ENCODE measurements at regions not wholly inside any gene's neighbourhood (a gene's known extent, or its start where the extent isn't known, plus 50 kb on each side); places are given as distances from the start of the nearest gene placed in this dataset.

GRCh38 chr6:85298553-85298952 is 151.3 kb upstream of the NT5E start:
- H3K4me1 ChIP-seq (ENCODE audit: control insufficient read depth in 4 of 4, insufficient read depth in 4 of 4, low read length in 3 of 4), result no peaks in the 10 kb centered on the region
- no peak for DNase-seq (ENCODE audit: low spot score)
- H3K4me3 ChIP-seq (ENCODE audit: low read depth in 1 of 3, low read length in 3 of 3), result no peak overlapping the region
- WGBS, result 44% methylated on average over 3 of the region's 3 CpGs
- H3K27me3 ChIP-seq (ENCODE audit: control insufficient read depth in 4 of 4, insufficient read depth in 4 of 4, low read length in 3 of 4), result no peaks in the 10 kb centered on the region
- TF ChIP-seq RXRA (IDR thresholded peaks at IDR 0.05), result no peak
- TF ChIP-seq FOXA2 (IDR thresholded peaks at IDR 0.05), result no peak
- no peak for TF ChIP-seq EGR1 (IDR thresholded peaks at IDR 0.05; ENCODE audit: low read depth in 2 of 2)
- TF ChIP-seq CTCF (IDR thresholded peaks at IDR 0.05; ENCODE audit: low read depth, low read length, missing input control), result no peak
- no peaks in the 10 kb centered on the region for H3K36me3 ChIP-seq (ENCODE audit: control insufficient read depth in 4 of 4, insufficient read depth in 3 of 4, low read depth in 1 of 4, low read length in 3 of 4)
- no peaks in the 10 kb centered on the region for H3K9me3 ChIP-seq (ENCODE audit: control insufficient read depth in 4 of 4, low read length in 3 of 4)
- H3K9ac ChIP-seq (ENCODE audit: low read depth in 1 of 2, low read length in 2 of 2), result no peak overlapping the region
- no peak overlapping the region for H3K27ac ChIP-seq (ENCODE audit: low read depth in 1 of 2, low read length in 2 of 2)

GRCh38 chr6:85291326-85291725 is 158.6 kb upstream of the NT5E start:
- H3K27ac ChIP-seq (ENCODE audit: low read depth in 1 of 2, low read length in 2 of 2), result no peak overlapping the region
- H3K4me1 ChIP-seq (ENCODE audit: control insufficient read depth in 4 of 4, insufficient read depth in 4 of 4, low read length in 3 of 4), result no peaks in the 10 kb centered on the region
- DNase-seq (ENCODE audit: low spot score), result no peak
- no peak for TF ChIP-seq FOXA1 (IDR thresholded peaks at IDR 0.05)
- TF ChIP-seq ZBTB33 (IDR thresholded peaks at IDR 0.05), result no peak
- TF ChIP-seq JUND (IDR thresholded peaks at IDR 0.05), result no peak
- TF ChIP-seq RAD21 (IDR thresholded peaks at IDR 0.05), result no peak
- no peak for TF ChIP-seq YY1 (IDR thresholded peaks at IDR 0.05)
- no peaks in the 10 kb centered on the region for H3K27me3 ChIP-seq (ENCODE audit: control insufficient read depth in 4 of 4, insufficient read depth in 4 of 4, low read length in 3 of 4)
- H3K36me3 ChIP-seq (ENCODE audit: control insufficient read depth in 4 of 4, insufficient read depth in 3 of 4, low read depth in 1 of 4, low read length in 3 of 4), result no peaks in the 10 kb centered on the region
- no peaks in the 10 kb centered on the region for H3K9me3 ChIP-seq (ENCODE audit: control insufficient read depth in 4 of 4, low read length in 3 of 4)
- H3K4me3 ChIP-seq (ENCODE audit: low read depth in 1 of 3, low read length in 3 of 3), result no peak overlapping the region
- WGBS, result 82% methylated on average over 3 of the region's 3 CpGs
- H3K9ac ChIP-seq (ENCODE audit: low read depth in 1 of 2, low read length in 2 of 2), result no peak overlapping the region

- no peak overlapping the region for H3K9ac ChIP-seq (ENCODE audit: low read depth in 1 of 2, low read length in 2 of 2)
- H3K4me1 ChIP-seq (ENCODE audit: control insufficient read depth in 4 of 4, insufficient read depth in 4 of 4, low read length in 3 of 4), result no peaks in the 10 kb centered on the region
- no peak for DNase-seq (ENCODE audit: low spot score)
- H3K4me3 ChIP-seq (ENCODE audit: low read depth in 1 of 3, low read length in 3 of 3), result no peak overlapping the region
- no peaks in the 10 kb centered on the region for H3K36me3 ChIP-seq (ENCODE audit: control insufficient read depth in 4 of 4, insufficient read depth in 3 of 4, low read depth in 1 of 4, low read length in 3 of 4)
- no peak overlapping the region for H3K27ac ChIP-seq (ENCODE audit: low read depth in 1 of 2, low read length in 2 of 2)
- H3K27me3 ChIP-seq (ENCODE audit: control insufficient read depth in 4 of 4, insufficient read depth in 4 of 4, low read length in 3 of 4), result no peaks in the 10 kb centered on the region
- WGBS, result 85% methylated on average over 9 of the region's 9 CpGs
- H3K9me3 ChIP-seq (ENCODE audit: control insufficient read depth in 4 of 4, low read length in 3 of 4), result no peaks in the 10 kb centered on the region
- TF ChIP-seq FOXA1 (IDR thresholded peaks at IDR 0.05), result no peak
- TF ChIP-seq ZBTB33 (IDR thresholded peaks at IDR 0.05), result no peak
- TF ChIP-seq ATF3 (IDR thresholded peaks at IDR 0.05), result no peak
- no peak for TF ChIP-seq REST (IDR thresholded peaks at IDR 0.05)
- TF ChIP-seq EGR1 (IDR thresholded peaks at IDR 0.05; ENCODE audit: low read depth in 2 of 2), result no peak
- no peak for TF ChIP-seq FOXA2 (IDR thresholded peaks at IDR 0.05)
- TF ChIP-seq MAX (IDR thresholded peaks at IDR 0.05), result no peak
- no peak for TF ChIP-seq CTCF (IDR thresholded peaks at IDR 0.05; ENCODE audit: low read depth, low read length, missing input control)
- no peak for TF ChIP-seq JUND (IDR thresholded peaks at IDR 0.05)
- no peak for TF ChIP-seq SP1 (IDR thresholded peaks at IDR 0.05)
- no peak for TF ChIP-seq TAF1 (conservative IDR thresholded peaks at IDR 0.05)
- TF ChIP-seq HNF4A (conservative IDR thresholded peaks at IDR 0.05), result no peak
- no peak for TF ChIP-seq RXRA (IDR thresholded peaks at IDR 0.05)
- TF ChIP-seq RAD21 (IDR thresholded peaks at IDR 0.05), result no peak
- TF ChIP-seq YY1 (IDR thresholded peaks at IDR 0.05), result no peak
These were observed 162.2 kb upstream of the NT5E start for GRCh38 chr6:85287654-85288053.
